H1 (cell line): ENCODE measurements at regions not wholly inside any gene's neighbourhood (a gene's known extent, or its start where the extent isn't known, plus 50 kb on each side); places are given as distances from the start of the nearest gene placed in this dataset.

Experiments
- CEBPB ChIP-seq: IDR thresholded peaks from 2 replicates; pipeline ENCODE4 v1.6.1; 2012; ENCODE audit warnings: low read depth, low read length
- CTCF ChIP-seq, 3 experiments: IDR thresholded peaks; 1 replicate in 2 of 3; 2 replicates in 1 of 3; pipeline versions ENCODE4 v1.5.1 to v1.6.1; 2011; ENCODE audit warnings: low read length in 3 of 3, mild to moderate bottlenecking in 3 of 3, inconsistent platforms in 2 of 3, low read depth in 1 of 3, moderate library complexity in 1 of 3; ENCODE audit not compliant: insufficient read depth in 1 of 3; ENCODE audit errors: control extremely low read depth in 1 of 3
- JUN ChIP-seq: IDR thresholded peaks from 2 replicates; pipeline ENCODE4 v1.6.1; 2011; ENCODE audit warnings: low read depth, mild to moderate bottlenecking, improper control_type of control experiment, low read length
- POLR2A ChIP-seq, 2 experiments: IDR thresholded peaks; 1 replicate in 1 of 2; 2 replicates in 1 of 2; pipeline ENCODE4 v1.6.1; 2011; ENCODE audit warnings: low read depth in 2 of 2, low read length in 2 of 2, mild to moderate bottlenecking in 2 of 2; ENCODE audit errors: control extremely low read depth in 1 of 2
- POLR2AphosphoS5 ChIP-seq: IDR thresholded peaks from 2 replicates; pipeline ENCODE4 v1.6.1; 2011; ENCODE audit warnings: low read depth, low read length
- USF2 ChIP-seq: IDR thresholded peaks from 2 replicates; pipeline ENCODE4 v1.6.1; 2011; ENCODE audit warnings: low read length, improper control_type of control experiment

GRCh38 chr4:71691416-71692073 is 92.3 kb downstream of the GC start:
- TF ChIP-seq CTCF (IDR thresholded peaks at IDR 0.05; ENCODE audit: control extremely low read depth in 1 of 3, insufficient read depth in 1 of 3, low read depth in 1 of 3, low read length in 3 of 3) (no peak), USF2 (no peak), POLR2A (IDR thresholded peaks at IDR 0.05; ENCODE audit: control extremely low read depth in 1 of 2, low read depth in 2 of 2, low read length in 2 of 2) (no peak), CEBPB (no peak), POLR2AphosphoS5 (no peak), JUN (no peak)
